Effector CD8-positive, alpha-beta T cell (primary cell): ENCODE measurements at regions not wholly inside any gene's neighbourhood (a gene's known extent, or its start where the extent isn't known, plus 50 kb on each side); places are given as distances from the start of the nearest gene placed in this dataset.

Experiments used
- DNase-seq: peaks from one replicate; lab custom pipeline; 2025; lab: John Stamatoyannopoulos, UW

DNA sequence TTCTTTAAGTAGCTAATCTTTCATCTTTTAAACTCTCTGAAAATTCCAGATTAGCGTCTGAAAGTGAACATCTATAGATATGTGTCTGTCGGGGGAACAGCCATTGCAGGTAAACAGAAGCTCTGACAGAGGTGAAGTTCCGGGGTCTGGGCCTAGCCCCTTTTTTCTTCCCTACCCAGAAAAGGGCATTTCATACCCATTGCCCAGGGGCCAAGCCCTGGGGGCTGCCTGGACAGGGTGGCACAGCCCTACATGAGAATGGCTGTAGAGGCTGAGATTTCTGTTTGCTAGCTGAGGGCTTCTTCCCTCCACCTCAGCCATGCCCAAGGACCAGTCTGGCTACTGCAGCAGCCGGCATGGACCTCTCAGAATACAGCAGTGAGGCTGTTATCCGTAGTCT is 327.0 kb upstream of the PLET1 start:
- DNase-seq: no peak

- DNase-seq: no peak
These were observed 327.6 kb upstream of the PLET1 start for GRCh38 chr11:112588252-112588694.

DNA sequence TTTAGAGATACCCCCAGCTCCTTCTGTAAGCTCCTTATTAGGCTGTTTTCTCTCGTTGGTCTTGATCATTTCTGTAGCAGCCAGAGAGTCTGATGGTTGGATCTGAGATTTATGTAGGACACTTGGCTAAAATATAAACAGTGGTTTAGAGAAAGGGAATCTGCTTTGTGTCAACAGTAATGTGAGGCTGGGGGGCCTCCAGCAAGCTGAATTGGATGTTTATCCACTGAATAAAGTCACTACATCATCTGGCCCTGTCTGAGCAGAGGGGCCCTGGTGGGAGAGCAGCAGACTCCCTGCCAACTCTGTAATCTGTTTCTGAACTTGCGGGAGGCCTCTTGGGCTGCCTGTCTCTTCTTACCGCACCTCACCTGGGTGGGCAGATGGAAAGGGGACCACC is 328.5 kb upstream of the PLET1 start:
- DNase-seq: no peak

DNA sequence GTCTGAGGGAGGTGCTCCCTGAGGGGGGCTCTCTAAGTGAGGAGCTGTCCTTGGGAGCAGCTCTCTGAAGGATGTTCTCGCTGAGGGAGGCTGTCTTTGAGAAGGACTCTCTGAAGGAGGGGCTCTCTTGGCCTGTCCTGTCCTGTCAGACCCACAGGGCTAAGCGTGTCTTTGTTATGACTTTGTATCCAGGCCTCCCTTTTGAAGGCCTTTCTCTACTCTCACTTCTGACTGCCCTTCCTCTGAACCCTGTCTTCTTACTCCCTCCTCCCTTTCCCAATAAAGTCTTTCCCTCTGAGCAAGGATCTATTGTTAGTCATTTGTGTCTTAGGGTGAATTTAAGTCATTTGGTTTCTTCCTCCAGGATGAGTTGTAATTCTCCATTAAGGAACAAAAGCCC is 330.1 kb upstream of the PLET1 start:
- no peak for DNase-seq

DNA sequence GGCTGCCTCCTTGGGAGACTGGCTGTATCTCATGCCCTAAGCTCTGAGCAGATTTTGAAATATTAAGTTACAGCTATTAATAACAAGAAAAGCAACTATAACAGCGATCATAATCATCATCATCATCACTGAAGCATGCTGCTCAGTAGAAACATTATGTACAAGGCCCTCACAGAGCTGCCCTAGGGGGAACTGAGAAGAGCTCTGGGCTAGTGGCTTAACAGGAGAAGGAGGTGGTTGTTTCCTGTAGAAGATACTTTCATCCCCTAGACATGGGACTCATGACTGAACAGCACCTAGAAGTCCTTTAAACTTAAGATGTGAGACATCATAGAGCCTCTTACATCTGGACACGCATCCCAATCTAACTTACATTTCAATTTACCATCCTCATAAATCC is 332.8 kb upstream of the PLET1 start:
- no peak for DNase-seq

DNA sequence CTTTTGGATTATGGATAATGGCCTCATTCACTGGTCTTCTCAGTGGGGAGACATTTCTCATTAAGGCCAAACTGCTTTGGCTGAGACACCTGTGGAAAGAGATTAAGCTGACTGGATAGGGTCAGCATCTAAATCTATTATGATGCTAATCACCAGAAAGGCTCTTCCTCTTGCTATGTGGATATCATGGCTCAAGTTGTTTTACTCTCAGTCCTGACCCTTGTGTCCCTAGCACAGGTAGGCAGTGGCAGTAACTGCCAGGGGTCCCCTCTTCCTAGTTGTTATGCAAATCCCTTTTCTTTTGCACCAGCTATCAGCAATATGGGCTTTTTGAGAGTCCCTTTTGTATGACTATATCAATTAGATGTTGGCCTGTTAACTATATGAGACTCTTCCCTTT is 335.7 kb upstream of the PLET1 start:
- no peak for DNase-seq

DNA sequence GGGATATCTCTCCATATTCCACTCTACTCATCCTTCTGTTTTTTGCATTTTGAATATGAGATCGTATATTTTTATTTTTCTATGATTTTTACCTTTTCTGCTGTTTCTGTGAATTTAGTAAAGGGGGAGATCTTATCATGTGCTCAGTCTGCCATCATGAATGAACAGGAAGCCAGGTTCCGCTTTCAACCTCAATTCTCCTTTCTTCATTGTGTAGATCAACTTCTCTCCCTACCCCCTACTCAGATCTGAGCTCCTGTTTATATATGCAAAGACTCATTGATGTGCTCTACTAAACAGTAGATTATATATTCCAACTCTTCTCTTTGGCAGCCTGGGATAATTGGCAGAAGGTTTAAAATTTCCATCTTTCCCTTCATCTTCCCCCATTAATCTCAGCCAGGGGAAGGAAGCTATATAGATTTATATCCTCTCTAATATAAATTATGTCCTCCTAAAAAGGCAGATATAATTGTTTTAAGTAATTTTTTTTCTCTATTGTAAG is 336.7 kb upstream of the PLET1 start:
- no peak for DNase-seq

- no peak for DNase-seq
These were observed 338.6 kb upstream of the PLET1 start for GRCh38 chr11:112599265-112599664.

GRCh38 chr11:112599856-112600533 is 339.3 kb upstream of the PLET1 start:
- no peak for DNase-seq

DNA sequence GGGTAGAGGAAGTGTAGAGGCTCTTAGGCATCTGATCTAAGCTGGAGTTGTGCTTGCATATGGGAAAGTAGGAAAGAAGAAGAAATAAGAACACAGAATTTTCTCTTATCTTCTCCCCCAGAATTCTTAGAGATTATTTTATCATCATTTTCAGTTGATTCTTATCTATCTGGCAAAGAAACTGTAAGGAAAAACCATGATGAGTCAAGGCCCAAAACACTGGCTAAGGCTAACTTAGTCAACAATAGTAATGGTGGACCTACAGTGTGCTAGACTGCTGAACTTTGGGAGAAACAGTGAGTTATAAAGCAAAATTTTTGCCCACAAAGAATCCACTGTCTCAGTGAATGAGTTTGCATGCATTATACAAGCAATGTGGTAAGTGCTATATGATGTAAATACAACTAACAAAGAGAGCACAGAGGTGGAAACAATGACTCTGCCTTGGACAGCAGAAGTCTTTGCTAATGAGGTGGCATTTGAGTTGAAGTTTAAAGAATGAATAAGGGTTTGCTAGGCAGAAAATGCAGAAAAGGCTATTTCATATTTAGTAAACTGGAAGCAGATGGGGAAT is 344.5 kb upstream of the PLET1 start:
- no peak for DNase-seq

DNA sequence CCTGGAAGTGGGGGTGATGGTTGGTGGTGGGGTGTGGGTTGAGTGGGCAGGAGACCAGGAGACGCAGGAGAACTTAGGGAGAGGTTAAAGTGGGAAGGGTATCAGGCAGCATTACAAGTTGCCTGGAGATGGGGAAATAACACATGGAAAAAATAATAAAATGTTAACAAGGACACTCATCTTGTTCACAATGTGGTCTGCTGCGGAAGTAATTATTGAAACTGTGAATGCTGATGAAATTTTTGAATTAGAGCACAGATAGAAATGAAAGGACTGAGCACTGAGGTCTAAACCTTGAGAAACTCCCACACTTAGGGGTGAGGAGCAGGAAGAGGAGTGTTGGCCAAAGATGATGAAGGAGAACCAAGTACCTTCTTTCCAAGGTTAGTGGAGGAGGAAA is 346.0 kb upstream of the PLET1 start:
- DNase-seq: no peak

DNA sequence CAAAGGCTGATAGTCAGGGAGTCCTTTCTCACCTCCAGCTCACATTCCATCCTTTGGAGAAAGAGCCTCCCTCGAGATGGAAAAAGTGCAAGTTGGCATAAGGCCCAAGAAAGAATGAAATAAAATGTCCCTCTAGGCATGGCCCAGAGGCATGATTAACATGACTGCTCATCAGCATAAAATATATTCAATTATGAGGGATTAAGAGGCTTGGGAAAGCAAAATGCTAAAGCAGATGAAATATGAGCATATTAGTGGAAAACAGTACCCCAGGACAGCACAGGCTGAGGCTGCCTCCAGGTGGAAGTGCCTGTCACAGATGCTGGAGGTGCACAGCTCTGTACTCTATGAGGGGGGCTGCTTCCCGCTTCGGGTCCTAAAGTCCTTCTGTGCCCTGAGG is 347.8 kb upstream of the PLET1 start:
- no peak for DNase-seq

GRCh38 chr11:112610494-112610893 is 349.8 kb upstream of the PLET1 start:
- DNase-seq: no peak

DNA sequence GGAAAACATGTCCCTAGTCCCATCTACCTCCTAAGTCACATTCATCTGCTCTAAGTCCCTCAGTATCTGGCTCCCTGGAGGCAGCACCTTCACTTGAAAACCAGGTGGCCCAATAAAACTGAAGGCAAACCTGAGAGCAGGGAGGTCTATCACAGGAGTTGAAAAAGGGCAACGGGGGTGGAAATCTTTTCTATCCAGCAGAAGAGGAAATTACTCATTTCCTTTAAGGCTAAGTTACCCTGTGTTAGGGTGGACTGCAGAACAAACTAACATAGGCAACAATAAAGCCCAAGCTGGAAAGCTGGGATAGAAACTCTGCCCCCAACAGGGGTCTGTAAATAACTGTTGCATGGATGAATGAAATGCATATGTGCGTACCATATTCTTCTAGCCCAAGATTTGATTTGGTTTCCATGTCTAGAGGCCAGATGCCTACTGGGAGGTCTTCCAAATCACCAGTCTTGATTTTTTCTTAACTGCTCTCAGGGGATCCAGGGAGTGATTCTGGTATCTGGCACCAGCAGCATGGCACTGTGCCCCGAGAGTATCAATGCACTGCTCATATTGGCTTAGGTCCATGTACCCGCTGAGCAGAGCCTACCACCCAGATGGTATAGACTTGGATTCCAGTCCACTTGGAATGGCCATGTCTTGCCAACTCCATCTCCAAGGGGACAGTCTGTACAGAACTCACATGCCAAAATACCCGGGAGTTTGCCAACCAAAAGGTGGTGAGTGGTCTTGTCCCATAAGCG is 350.0 kb upstream of the NCAM1 start:
- DNase-seq: no peak

GRCh38 chr11:112611771-112612170 is 349.4 kb upstream of the NCAM1 start:
- DNase-seq: no peak

- no peak for DNase-seq
These were observed 348.9 kb upstream of the NCAM1 start for GRCh38 chr11:112612250-112612849.

- DNase-seq: no peak
These were observed 347.9 kb upstream of the NCAM1 start for GRCh38 chr11:112613051-112613972.

DNA sequence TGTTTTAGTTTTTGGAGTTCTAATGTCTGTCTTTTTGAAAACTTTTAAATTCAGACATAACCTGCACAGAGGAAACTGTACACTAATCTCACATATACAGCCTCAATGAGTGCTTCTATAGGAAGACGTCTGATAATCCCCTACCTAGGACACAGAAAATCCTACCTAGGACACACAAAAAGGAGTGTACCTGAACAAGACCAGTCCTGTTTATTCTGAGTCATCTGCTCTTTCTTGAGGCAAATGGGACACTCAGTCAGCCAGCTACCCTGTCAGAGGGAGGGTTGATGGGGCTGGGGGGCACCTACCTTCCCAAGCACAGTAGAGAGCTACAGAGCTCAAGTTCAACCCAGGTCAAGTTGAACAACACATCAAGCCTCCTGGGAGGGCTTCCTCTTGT is 346.6 kb upstream of the NCAM1 start:
- DNase-seq: no peak

- no peak for DNase-seq
These were observed 346.0 kb upstream of the NCAM1 start for GRCh38 chr11:112615238-112615637.

- no peak for DNase-seq
These were observed 345.3 kb upstream of the NCAM1 start for GRCh38 chr11:112615891-112616290.

DNA sequence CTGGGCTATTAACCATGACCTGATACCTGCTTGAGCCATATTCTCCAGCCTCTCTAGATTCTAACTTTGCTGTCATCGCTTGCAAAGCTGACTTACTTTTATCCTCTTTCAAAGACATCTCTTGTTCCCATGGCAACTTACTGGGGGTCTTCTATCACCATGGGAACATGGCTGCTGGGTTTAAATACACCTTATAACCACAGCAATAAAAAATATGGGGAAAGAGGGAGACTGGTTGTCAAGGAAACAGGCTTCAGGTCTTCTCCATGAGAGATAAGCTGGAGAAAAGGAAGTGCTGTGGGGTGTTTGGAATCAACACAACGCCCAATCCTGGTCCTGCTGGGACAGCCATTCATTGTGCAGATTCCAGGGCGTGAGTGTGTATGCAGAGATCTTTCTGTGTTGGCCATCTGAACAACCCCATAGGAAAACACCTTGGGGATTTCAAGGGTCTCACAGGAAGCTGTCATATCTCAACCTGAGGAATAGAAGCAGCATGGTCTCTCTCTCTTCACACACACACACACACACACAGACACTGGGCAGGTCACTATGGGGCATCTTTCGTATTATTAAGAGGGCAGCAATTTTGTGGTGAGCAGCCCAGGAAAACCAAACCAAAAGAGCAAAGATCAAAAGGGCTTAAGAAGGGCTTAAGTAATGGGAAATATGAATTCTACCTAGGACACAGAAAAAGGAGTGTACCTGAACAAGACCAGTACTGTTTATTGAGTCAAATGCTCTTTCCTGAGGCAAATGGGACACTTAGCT is 344.7 kb upstream of the NCAM1 start:
- DNase-seq: no peak
